Stomach smooth muscle (tissue), 2 donors: ENCODE measurements at regions not wholly inside any gene's neighbourhood (a gene's known extent, or its start where the extent isn't known, plus 50 kb on each side); places are given as distances from the start of the nearest gene placed in this dataset.

Experiments used
- H3K27ac ChIP-seq: one replicate; pipeline ENCODE4 v1.7.0; 2013; ENCODE audit warnings: mild to moderate bottlenecking, low read length, inconsistent platforms
- H3K27me3 ChIP-seq, 2 donors: one replicate each; pipeline ENCODE4 v1.7.0; 2013; ENCODE audit warnings: low read length in 2 of 2; ENCODE audit not compliant: insufficient read depth in 2 of 2, control insufficient read depth in 1 of 2
- H3K36me3 ChIP-seq, 2 donors: one replicate each; pipeline ENCODE4 v1.7.0; 2013; ENCODE audit warnings: low read length in 2 of 2; ENCODE audit not compliant: control insufficient read depth in 2 of 2, insufficient read depth in 2 of 2
- H3K4me1 ChIP-seq: one replicate; pipeline ENCODE4 v1.7.0; 2013; ENCODE audit warnings: low read length; ENCODE audit not compliant: control insufficient read depth, insufficient read depth
- H3K4me3 ChIP-seq, 2 donors: one replicate each; pipeline ENCODE4 v1.7.0; 2013; ENCODE audit warnings: low read length in 2 of 2
- H3K9ac ChIP-seq, 2 donors: one replicate each; pipeline ENCODE4 v1.7.0; 2013; ENCODE audit warnings: low read length in 2 of 2, mild to moderate bottlenecking in 1 of 2
- H3K9me3 ChIP-seq, 2 donors: one replicate each; pipeline ENCODE4 v1.7.0; 2013; ENCODE audit warnings: low read length in 2 of 2; ENCODE audit not compliant: control insufficient read depth in 2 of 2
- donor health status: healthy.
- donor health status: Pancreatic carcinoma.

DNA sequence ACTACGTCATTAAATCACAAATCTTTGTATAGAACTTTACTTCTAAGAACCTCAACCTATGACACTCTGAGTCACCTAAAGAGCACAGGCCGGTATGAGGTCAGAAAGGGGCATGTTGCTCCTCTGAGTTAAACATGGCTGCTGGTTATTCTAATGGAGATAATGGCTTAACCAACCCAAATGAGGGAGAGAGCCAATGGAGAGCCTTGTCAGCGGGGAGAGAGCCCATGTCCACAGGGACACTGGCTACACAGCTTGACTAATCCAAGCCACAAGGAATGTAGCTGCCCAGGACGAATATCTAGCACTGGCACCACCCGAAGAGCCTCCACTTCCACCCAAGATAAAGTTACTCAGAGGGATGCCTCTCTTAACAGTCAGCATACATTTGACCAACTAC, 77.0 kb upstream of the STAC start:
- H3K27ac ChIP-seq: no peak overlapping the region
- no peak overlapping the region for H3K9ac ChIP-seq
- no peaks in the 10 kb centered on the region for H3K9me3 ChIP-seq
- no peak overlapping the region for H3K4me3 ChIP-seq
- H3K36me3 ChIP-seq: no peaks in the 10 kb centered on the region
- H3K4me1 ChIP-seq: no peaks in the 10 kb centered on the region
- no peaks in the 10 kb centered on the region for H3K27me3 ChIP-seq

DNA sequence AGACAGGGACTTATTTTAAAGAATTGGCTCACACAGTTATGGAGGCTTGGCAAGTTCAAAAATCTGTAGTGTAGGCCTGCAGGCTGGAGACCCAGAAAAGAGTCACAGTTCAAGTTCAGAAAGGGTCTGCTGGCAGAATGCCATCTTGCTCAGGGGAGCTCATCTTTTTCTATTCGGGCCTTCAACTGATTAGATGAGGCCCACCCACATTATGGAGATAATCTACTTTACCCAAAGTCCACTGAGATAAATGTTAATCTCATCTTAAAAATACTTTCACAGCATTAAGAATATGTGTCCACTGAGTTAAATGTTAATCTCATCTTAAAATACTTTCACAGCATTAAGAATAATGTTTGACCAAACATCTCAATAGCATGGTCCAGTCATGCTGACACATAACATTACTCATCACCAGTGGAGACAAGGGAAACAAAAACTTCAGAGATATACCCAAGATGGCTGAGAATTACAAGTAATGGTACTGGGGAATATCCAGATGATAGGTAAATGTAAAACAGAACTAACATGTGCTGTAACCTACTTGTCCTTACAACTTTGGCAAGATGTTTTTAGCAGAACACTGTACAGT, 74.3 kb upstream of the STAC start:
- Histone ChIP-seq H3K9ac (no peak overlapping the region), H3K4me3 (no peak overlapping the region), H3K27me3 (no peaks in the 10 kb centered on the region), H3K9me3 (no peaks in the 10 kb centered on the region), H3K36me3 (no peaks in the 10 kb centered on the region), H3K27ac (no peak overlapping the region), H3K4me1 (no peaks in the 10 kb centered on the region)

DNA sequence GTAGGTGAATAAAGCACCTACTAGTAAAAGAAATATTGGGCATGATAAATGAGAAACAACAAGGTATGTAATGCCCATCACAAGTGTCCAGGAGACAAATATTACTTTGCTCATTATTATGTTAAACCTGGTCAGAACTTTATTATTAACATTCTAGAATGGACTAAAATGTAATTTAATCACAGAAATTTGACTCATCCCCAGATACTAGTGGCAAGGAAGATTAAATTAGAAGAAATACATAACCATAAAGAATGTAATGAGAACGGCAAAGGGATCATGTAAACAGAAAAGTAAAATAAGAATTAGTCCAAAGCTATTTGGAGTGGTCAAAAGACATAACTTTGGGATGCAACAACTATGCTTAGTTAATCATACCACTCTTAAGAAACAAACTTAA, 71.2 kb upstream of the STAC start:
- Histone ChIP-seq H3K4me1 (no peaks in the 10 kb centered on the region), H3K27me3 (no peaks in the 10 kb centered on the region), H3K9ac (no peak overlapping the region), H3K4me3 (no peak overlapping the region), H3K36me3 (no peaks in the 10 kb centered on the region), H3K27ac (no peak overlapping the region), H3K9me3 (no peaks in the 10 kb centered on the region)

DNA sequence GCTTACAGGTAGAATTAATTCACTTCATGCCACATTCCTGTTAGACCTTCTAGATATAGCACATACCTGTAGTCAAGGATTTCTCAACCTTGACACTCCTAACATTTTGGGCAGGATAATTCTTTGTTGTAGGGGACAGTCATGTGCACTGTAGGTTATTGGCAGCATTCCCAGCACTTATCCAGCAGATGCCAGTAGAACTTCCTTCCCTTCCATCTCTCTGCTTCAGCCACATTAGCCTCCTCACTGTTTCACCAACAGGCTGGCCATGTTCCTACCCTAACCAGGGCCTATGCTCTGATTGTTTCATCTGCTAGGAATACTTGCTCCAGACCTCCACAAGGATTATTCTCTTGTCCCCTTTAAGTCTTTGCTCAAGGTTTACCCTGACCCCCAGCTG, 68.0 kb upstream of the STAC start:
- Histone ChIP-seq H3K4me1 (no peaks in the 10 kb centered on the region), H3K9me3 (no peaks in the 10 kb centered on the region), H3K27me3 (no peaks in the 10 kb centered on the region), H3K36me3 (no peaks in the 10 kb centered on the region), H3K4me3 (no peak overlapping the region), H3K27ac (no peak overlapping the region), H3K9ac (no peak overlapping the region)

DNA sequence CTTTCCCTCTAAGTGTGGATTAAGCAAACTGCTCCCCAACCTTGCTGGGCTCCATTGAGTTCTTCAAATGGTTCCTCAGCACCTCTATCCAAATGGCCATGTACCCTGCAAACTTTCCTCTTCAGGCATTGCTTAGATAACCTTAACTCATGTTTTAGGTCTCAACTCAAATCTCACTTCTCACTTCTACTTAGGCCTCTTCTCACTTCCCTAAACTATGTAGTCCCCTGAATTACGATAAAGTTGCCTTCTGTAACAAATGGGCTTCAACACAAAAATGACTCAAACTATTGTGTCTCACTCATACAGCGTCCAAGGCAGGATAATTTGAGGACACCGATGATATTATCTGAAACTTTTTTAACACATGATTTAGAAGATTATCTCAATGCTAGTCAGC, 62.4 kb upstream of the STAC start:
- Histone ChIP-seq H3K4me1 (no peaks in the 10 kb centered on the region), H3K9ac (no peak overlapping the region), H3K4me3 (no peak overlapping the region), H3K9me3 (no peaks in the 10 kb centered on the region), H3K36me3 (no peaks in the 10 kb centered on the region), H3K27me3 (no peaks in the 10 kb centered on the region), H3K27ac (no peak overlapping the region)

DNA sequence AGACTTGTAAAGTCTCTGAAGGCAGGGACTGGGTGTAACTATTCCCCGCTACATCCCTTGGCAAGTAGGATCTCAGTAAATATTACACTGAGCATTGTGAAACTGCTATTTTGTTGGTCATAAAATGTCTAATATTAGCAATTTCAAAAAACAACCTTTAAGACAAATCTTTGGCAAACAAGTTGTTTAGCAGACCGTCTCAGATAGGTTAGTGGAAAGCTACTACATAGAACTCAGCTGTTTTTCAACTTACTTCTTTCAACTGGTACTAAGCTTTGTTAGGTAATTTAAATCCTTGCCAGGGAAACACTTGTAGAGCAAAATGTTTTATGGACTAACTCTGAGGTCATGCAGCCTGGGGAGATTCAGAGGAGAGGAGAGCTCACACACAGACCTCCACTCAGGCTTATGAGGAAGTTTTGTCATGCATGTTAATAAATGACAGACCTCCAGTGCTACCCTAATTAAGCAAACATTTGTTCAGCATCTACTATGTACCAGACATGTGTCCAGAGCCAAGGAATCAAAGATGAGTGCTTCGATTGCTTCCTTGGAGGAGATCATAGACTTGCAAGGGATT, 61.6 kb upstream of the STAC start:
- Histone ChIP-seq H3K27me3 (no peaks in the 10 kb centered on the region), H3K9me3 (no peaks in the 10 kb centered on the region), H3K9ac (no peak overlapping the region), H3K36me3 (no peaks in the 10 kb centered on the region), H3K4me3 (no peak overlapping the region), H3K4me1 (no peaks in the 10 kb centered on the region), H3K27ac (no peak overlapping the region)

DNA sequence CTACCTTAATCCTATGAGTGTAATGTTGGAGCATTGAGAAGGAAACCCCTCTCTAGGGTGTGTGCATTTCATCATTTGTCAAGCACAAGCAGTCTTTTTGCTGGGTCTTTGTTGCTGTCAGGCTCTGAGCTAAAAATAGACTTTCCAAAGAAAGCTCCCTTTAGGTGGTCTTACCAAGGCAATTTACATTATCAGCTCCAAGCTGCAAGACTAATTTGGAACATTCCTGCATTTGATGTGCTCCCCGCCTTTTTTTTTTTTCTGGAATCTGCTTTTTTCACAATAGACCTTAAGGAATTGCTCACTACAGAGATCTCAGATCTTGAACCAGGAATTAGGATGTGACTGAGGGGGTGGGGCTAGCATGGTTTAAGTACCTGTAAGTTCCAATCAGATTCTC, 60.6 kb upstream of the STAC start:
- H3K4me1 ChIP-seq: no peaks in the 10 kb centered on the region
- no peaks in the 10 kb centered on the region for H3K9me3 ChIP-seq
- no peak overlapping the region for H3K27ac ChIP-seq
- H3K36me3 ChIP-seq: no peaks in the 10 kb centered on the region
- no peak overlapping the region for H3K9ac ChIP-seq
- no peak overlapping the region for H3K4me3 ChIP-seq
- H3K27me3 ChIP-seq: no peaks in the 10 kb centered on the region
